ENCODE measurements at regions not wholly inside any gene's neighbourhood (a gene's known extent, or its start where the extent isn't known, plus 50 kb on each side); places are given as distances from the start of the nearest gene placed in this dataset.
"Not testable (repeated sequence)": the region's sequence is repeated elsewhere in the genome, so short reads cannot be mapped to it uniquely, and the experiment has no call there.

GRCh38 chr10:121351540-121351939, 246.7 kb downstream of the FGFR2 start:
- DNase-seq, result no peak

GRCh38 chr10:121352231-121352855, 245.9 kb downstream of the FGFR2 start:
- DNase-seq, result no peak

- no peak for DNase-seq
Observed at GRCh38 chr10:121355161-121355560, 243.1 kb downstream of the FGFR2 start.

- DNase-seq, result no peak
Observed at GRCh38 chr10:121356183-121356582, 242.1 kb downstream of the FGFR2 start.

GRCh38 chr10:121357401-121357800, 240.8 kb downstream of the FGFR2 start:
- DNase-seq, result no peak

GRCh38 chr10:121362026-121362425, 236.2 kb downstream of the FGFR2 start:
- DNase-seq, result no peak

GRCh38 chr10:121365566-121365965, 232.7 kb downstream of the FGFR2 start:
- DNase-seq, result no peak

GRCh38 chr10:121368347-121369025, 229.8 kb downstream of the FGFR2 start:
- DNase-seq, result no peak

- DNase-seq, result no peak
Observed at GRCh38 chr10:121369616-121370015, 228.6 kb downstream of the FGFR2 start.

GRCh38 chr10:121371836-121372235, 226.4 kb downstream of the FGFR2 start:
- DNase-seq, result no peak

- no peak for DNase-seq
Observed at GRCh38 chr10:121373411-121373810, 224.8 kb downstream of the FGFR2 start.

GRCh38 chr10:121374121-121374520, 224.1 kb downstream of the FGFR2 start:
- DNase-seq, result no peak

GRCh38 chr10:121375172-121375571, 223.1 kb downstream of the FGFR2 start:
- DNase-seq, result no peak

GRCh38 chr10:121378251-121378801, 219.9 kb downstream of the FGFR2 start:
- DNase-seq, result no peak

GRCh38 chr10:121379013-121379412, 219.2 kb downstream of the FGFR2 start:
- no peak for DNase-seq

GRCh38 chr10:121380211-121380610, 218.0 kb downstream of the FGFR2 start:
- DNase-seq, result no peak

- DNase-seq, result not testable (repeated sequence)
Observed at GRCh38 chr10:121382029-121382520, 216.2 kb downstream of the FGFR2 start.

- no peak for DNase-seq
Observed at GRCh38 chr10:121385136-121385535, 213.1 kb downstream of the FGFR2 start.

- no peak for DNase-seq
Observed at GRCh38 chr10:121392657-121393056, 205.6 kb downstream of the FGFR2 start.

- no peak for DNase-seq
Observed at GRCh38 chr10:121393522-121393921, 204.7 kb downstream of the FGFR2 start.

- not testable (repeated sequence) for DNase-seq
Observed at GRCh38 chr10:121400507-121400906, 197.7 kb downstream of the FGFR2 start.

- no peak for DNase-seq
Observed at GRCh38 chr10:121403527-121403926, 194.7 kb downstream of the FGFR2 start.

GRCh38 chr10:121404611-121405010, 193.6 kb downstream of the FGFR2 start:
- DNase-seq, result no peak

- DNase-seq, result no peak
Observed at GRCh38 chr10:121405096-121405495, 193.1 kb downstream of the FGFR2 start.

Data from NCI-H510A (cell line).